Neural cell (in vitro differentiated cells): ENCODE measurements at regions not wholly inside any gene's neighbourhood (a gene's known extent, or its start where the extent isn't known, plus 50 kb on each side); places are given as distances from the start of the nearest gene placed in this dataset.
"Not testable (repeated sequence)": the region's sequence is repeated elsewhere in the genome, so short reads cannot be mapped to it uniquely, and the experiment has no call there.

Experiments used
- EP300 ChIP-seq: fragments of 450-650 bp; conservative IDR thresholded peaks from 2 replicates; pipeline ENCODE4 v1.6.1; 2014; ENCODE audit warnings: antibody characterized with exemption, mild to moderate bottlenecking, moderate library complexity; ENCODE audit not compliant: poor library complexity, severe bottlenecking
- EZH2 ChIP-seq: fragments of 200-600, 300-800 bp; shearing (Covaris generic), sonication (generic); IDR thresholded peaks from 2 replicates; pipeline ENCODE4 v1.6.1; 2014; ENCODE audit warnings: antibody characterized with exemption, low read length, borderline replicate concordance, mild to moderate bottlenecking; ENCODE audit not compliant: insufficient read depth, poor library complexity, severe bottlenecking
- MXI1 ChIP-seq: fragments of 450-650 bp; conservative IDR thresholded peaks from 2 replicates; pipeline ENCODE4 v1.6.1; 2014; ENCODE audit warnings: antibody characterized with exemption, mild to moderate bottlenecking; ENCODE audit not compliant: poor library complexity, severe bottlenecking
- POLR2AphosphoS5 ChIP-seq: IDR thresholded peaks from 2 replicates; pipeline ENCODE4 v1.6.1; 2012
- RAD21 ChIP-seq: fragments of 450-650 bp; conservative IDR thresholded peaks from 2 replicates; pipeline ENCODE4 v1.6.1; 2014; ENCODE audit warnings: antibody characterized with exemption, mild to moderate bottlenecking, moderate library complexity
- SMC3 ChIP-seq: fragments of 450-650 bp; conservative IDR thresholded peaks from 2 replicates; pipeline ENCODE4 v1.6.1; 2014; ENCODE audit warnings: antibody characterized with exemption, mild to moderate bottlenecking, moderate library complexity; ENCODE audit not compliant: poor library complexity
- TAF1 ChIP-seq: IDR thresholded peaks from 2 replicates; pipeline ENCODE4 v1.6.1; 2012; ENCODE audit warnings: low read depth
- TF ChIP-seq, protein P1 (sequence below): fragments of 450-650 bp; IDR thresholded peaks from 2 replicates; pipeline ENCODE4 v1.5.1; 2014; ENCODE audit warnings: antibody characterized with exemption, mild to moderate bottlenecking, moderate library complexity; ENCODE audit not compliant: poor library complexity, severe bottlenecking
- TF ChIP-seq, protein P2 (sequence below): IDR thresholded peaks from 2 replicates; pipeline ENCODE4 v1.6.1; 2012; ENCODE audit warnings: borderline replicate concordance

DNA sequence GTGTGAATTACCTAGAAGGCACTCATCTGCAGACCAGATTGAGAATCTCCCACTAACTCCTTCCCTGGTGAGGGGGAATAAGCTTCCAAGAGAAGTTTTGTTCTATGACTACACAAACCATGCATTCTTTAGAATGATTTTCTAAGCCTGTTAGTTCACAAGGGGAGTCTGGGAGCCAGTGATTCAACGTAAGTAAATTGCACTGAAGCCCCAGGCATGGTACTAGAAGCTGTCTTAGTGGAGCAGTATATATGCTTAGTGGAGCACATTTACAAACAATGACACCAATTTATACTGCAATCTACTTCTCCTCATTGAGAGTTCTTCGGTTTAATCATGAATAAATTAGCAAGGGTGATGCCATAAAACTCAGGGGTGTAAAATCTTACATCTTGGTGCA lies 209.9 kb upstream of the LRRC61 start:
- TF ChIP-seq, protein P1, sequence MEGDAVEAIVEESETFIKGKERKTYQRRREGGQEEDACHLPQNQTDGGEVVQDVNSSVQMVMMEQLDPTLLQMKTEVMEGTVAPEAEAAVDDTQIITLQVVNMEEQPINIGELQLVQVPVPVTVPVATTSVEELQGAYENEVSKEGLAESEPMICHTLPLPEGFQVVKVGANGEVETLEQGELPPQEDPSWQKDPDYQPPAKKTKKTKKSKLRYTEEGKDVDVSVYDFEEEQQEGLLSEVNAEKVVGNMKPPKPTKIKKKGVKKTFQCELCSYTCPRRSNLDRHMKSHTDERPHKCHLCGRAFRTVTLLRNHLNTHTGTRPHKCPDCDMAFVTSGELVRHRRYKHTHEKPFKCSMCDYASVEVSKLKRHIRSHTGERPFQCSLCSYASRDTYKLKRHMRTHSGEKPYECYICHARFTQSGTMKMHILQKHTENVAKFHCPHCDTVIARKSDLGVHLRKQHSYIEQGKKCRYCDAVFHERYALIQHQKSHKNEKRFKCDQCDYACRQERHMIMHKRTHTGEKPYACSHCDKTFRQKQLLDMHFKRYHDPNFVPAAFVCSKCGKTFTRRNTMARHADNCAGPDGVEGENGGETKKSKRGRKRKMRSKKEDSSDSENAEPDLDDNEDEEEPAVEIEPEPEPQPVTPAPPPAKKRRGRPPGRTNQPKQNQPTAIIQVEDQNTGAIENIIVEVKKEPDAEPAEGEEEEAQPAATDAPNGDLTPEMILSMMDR: not testable (repeated sequence)
- TF ChIP-seq RAD21, TAF1, POLR2AphosphoS5, EP300, EZH2, MXI1, SMC3: not testable (repeated sequence)
- TF ChIP-seq, protein P2, sequence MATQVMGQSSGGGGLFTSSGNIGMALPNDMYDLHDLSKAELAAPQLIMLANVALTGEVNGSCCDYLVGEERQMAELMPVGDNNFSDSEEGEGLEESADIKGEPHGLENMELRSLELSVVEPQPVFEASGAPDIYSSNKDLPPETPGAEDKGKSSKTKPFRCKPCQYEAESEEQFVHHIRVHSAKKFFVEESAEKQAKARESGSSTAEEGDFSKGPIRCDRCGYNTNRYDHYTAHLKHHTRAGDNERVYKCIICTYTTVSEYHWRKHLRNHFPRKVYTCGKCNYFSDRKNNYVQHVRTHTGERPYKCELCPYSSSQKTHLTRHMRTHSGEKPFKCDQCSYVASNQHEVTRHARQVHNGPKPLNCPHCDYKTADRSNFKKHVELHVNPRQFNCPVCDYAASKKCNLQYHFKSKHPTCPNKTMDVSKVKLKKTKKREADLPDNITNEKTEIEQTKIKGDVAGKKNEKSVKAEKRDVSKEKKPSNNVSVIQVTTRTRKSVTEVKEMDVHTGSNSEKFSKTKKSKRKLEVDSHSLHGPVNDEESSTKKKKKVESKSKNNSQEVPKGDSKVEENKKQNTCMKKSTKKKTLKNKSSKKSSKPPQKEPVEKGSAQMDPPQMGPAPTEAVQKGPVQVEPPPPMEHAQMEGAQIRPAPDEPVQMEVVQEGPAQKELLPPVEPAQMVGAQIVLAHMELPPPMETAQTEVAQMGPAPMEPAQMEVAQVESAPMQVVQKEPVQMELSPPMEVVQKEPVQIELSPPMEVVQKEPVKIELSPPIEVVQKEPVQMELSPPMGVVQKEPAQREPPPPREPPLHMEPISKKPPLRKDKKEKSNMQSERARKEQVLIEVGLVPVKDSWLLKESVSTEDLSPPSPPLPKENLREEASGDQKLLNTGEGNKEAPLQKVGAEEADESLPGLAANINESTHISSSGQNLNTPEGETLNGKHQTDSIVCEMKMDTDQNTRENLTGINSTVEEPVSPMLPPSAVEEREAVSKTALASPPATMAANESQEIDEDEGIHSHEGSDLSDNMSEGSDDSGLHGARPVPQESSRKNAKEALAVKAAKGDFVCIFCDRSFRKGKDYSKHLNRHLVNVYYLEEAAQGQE: not testable (repeated sequence)
